Vagina (tissue), 2 donors: ENCODE measurements at regions not wholly inside any gene's neighbourhood (a gene's known extent, or its start where the extent isn't known, plus 50 kb on each side); places are given as distances from the start of the nearest gene placed in this dataset.

Experiments
- POLR2A ChIP-seq, 2 donors: fragments of 450-650 bp; IDR thresholded peaks; one replicate each; pipeline ENCODE4 v1.6.1; 2017; ENCODE audit warnings: antibody characterized with exemption in 2 of 2, mild to moderate bottlenecking in 2 of 2, moderate library complexity in 2 of 2
- POLR2AphosphoS5 ChIP-seq, 2 donors: sonication (generic); formaldehyde crosslinking; IDR thresholded peaks; one replicate each; pipeline ENCODE4 v1.9.0; 2017; ENCODE audit warnings: antibody characterized with exemption in 2 of 2, mild to moderate bottlenecking in 2 of 2, low read depth in 1 of 2; ENCODE audit not compliant: insufficient read depth in 1 of 2
- TF ChIP-seq, protein P1 (sequence below), 3 experiments: fragments of 450-650 bp in 2 of 3; fragments of 200-600 bp in 1 of 3; sonication (generic) in 1 of 3; IDR thresholded peaks; one replicate each; pipeline ENCODE4 v1.5.1; 2017 to 2019; ENCODE audit warnings: antibody characterized with exemption in 3 of 3, mild to moderate bottlenecking in 2 of 3, moderate library complexity in 2 of 3

DNA sequence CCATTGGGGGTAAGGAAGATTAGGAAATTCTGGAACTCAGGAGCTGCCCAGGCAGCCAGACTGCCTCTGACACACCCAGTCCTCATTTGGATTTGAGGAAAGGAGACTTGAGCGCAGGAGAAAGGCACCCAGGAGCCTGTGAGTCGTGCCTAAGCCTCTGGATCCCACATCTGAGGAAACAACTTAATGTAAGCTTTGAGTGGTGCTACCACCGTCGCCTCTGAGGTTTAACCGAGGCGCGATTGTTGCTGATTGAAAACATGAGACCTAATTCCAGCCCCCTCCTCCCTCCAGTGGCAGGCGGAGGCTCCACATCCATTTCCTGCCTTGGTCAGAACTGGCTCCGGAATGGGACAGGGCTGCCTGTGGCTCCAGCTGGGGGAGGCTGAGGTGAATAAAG, 176.7 kb upstream of the PKDCC start:
- TF ChIP-seq POLR2A (IDR thresholded peaks at IDR 0.05): no peak
- TF ChIP-seq, protein P1, sequence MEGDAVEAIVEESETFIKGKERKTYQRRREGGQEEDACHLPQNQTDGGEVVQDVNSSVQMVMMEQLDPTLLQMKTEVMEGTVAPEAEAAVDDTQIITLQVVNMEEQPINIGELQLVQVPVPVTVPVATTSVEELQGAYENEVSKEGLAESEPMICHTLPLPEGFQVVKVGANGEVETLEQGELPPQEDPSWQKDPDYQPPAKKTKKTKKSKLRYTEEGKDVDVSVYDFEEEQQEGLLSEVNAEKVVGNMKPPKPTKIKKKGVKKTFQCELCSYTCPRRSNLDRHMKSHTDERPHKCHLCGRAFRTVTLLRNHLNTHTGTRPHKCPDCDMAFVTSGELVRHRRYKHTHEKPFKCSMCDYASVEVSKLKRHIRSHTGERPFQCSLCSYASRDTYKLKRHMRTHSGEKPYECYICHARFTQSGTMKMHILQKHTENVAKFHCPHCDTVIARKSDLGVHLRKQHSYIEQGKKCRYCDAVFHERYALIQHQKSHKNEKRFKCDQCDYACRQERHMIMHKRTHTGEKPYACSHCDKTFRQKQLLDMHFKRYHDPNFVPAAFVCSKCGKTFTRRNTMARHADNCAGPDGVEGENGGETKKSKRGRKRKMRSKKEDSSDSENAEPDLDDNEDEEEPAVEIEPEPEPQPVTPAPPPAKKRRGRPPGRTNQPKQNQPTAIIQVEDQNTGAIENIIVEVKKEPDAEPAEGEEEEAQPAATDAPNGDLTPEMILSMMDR (IDR thresholded peaks at IDR 0.05): no peak
- no peak for TF ChIP-seq POLR2AphosphoS5 (IDR thresholded peaks at IDR 0.05; ENCODE audit: insufficient read depth in 1 of 2, low read depth in 1 of 2)
